AG08395 (cell line): ENCODE measurements at regions not wholly inside any gene's neighbourhood (a gene's known extent, or its start where the extent isn't known, plus 50 kb on each side); places are given as distances from the start of the nearest gene placed in this dataset.
A peak's percentile ranks its signal among the peaks of the same experiment; 100 is the strongest.
"Not testable (repeated sequence)": the region's sequence is repeated elsewhere in the genome, so short reads cannot be mapped to it uniquely, and the experiment has no call there.

ENCODE experiments used
- DNase-seq: peaks from one replicate; pipeline ENCODE4 v3.0.0; 2012; ENCODE audit warnings: mixed read lengths, low spot score

DNA sequence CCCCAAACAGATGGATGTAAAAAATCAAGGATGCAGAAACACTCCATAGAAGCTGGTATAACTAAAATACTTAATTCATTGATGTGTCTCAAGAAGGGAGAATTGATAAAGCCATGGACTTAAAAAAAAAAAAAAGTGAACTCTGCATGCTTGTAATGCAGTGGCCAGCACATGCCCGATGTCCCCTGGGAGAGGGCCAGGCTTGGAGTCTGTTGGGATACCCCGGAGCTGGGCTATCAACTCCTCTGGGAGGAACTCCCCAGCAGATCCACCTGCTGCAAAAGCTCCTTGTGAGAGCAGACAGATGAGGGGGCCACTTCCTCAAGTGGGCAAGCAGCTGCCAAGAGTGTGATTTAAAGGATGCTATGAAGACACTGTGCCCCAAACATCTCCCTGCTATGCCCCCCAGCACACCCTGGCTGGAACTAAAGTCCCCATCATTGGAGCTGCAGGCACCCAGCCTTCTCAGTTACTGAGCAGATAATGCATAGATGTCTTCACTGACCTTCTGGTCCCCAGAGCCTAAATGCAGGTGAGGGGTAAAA is 311.5 kb upstream of the ID2 start:
- DNase-seq, result no peak

DNA sequence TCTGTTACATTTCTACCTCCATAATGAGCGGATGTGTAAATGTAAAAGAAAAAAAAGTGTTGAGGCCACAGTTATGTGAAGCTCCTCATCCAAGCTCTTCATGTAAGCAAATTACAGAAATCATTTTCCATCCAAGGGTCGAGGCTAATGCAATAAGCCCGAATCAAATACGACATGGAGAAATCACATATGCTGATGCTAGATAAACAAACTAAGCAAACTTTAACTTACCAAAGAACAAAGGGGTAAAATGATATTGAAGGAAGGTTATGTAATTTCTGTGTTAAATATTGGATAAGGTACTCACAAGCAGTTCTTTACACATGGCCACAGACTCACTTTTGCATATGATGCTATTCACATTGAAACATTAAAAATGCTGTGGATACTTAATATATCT is 310.2 kb upstream of the ID2 start:
- DNase-seq, result no peak

DNA sequence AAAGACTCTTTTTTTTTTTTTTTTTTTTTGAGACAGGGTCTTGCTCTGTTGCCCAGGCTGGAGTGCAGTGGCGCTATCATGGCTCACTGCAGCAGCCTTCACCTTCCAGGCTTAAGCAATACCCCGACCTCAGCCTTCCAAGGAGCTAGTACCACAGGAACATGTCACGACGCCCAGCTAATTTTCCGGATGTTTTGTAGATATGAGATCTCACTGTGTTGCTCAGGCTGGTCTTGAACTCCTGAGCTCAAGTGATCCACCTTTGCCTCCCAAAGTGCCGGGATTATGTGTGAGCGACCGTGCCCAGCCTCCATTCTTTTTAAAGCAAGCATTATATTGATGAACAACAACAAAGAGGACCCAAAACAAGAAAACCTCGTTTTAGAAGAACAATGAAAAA is 307.1 kb upstream of the ID2 start:
- DNase-seq, result no peak

DNA sequence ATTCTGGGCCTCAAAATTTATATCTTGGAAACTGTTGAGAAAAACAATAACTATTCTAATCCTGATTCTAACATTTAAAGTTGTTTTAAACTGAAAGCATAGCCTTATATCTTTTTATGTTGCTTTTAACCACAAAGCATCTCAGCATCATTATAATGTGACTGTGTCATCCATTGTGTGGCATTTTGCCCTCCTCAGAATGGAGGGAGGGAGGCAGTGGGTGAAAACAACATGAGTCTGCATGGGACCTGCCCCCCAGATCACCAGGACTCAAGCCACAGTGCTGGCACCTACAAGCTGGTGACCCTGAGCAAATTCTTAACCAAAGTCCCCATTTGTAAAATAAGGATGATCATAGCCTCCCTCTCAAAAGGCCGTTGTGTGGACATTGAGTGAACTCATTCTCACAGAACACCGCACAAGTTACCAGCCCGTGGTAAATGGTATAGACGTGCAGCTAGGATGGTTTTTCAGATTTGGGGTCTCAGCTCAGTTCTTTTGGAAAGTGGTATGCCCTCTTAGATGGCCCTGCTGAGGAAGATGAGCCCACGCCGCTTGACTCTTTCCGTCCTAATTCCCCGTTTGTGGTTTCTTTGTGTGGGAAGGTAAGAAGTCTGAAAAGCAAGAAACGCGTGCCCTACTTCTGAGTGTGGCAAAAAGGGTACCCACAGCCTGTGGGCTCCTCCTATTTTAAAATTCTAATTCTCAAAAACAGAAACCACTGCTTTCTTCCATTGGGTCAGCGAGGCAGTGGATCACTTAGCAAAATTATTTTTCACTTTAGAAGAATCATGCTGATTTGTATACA is 305.0 kb upstream of the ID2 start:
- DNase-seq, result peak; percentile 36

DNA sequence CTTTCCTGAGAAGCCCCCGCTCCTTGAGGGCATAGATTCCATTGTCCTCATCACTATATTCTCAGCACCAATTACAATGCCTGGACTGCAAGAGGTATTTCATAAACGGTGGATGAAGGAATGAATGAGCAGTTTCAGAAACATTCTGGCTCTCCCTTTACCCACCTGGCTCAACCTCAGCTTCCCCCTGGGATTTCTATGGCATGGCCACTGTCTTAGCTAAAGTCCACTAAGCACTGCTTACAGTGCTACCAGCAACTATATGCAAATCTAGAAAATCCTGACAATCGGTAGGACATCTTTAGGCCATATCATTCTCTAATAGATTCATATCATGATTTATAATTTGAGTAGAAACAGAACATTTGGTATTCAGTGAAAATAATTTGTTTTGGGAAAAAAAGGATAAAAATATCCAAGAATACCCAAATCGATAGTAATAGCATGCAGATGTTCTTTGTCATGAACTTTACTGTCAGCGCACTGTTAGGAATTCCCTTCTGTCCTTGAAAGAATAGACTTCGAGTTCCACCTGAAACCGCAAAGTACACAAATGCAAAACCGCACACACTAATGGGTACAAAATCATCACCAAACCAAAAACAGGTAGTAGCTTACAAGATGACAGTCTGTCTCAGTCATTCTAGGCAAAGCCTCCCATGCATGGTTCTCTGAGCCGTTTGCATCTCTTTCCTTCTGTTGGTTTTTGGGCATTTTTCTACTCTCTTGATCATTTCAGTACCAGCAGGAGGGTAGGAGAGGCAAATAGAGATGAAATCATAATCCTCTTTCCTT is 303.6 kb upstream of the ID2 start:
- no peak for DNase-seq

DNA sequence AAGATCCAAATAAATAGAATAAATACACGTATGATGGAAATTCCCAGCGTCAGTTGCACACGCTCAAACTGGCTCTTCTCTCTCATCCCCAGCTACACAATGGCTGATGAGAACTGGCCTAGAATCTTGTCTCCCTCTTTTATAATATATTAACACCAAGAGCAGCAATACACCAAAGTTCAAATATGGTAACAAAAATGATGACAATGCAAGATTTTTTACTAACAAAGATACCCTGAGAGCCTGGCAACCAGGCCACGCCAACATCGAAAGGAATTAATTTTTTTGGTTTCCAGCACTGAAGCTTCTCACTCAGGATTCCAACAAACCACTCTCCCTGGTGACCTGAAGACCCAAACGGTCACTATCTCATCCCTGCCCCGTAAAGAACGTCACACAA is 302.7 kb upstream of the ID2 start:
- DNase-seq, result no peak

DNA sequence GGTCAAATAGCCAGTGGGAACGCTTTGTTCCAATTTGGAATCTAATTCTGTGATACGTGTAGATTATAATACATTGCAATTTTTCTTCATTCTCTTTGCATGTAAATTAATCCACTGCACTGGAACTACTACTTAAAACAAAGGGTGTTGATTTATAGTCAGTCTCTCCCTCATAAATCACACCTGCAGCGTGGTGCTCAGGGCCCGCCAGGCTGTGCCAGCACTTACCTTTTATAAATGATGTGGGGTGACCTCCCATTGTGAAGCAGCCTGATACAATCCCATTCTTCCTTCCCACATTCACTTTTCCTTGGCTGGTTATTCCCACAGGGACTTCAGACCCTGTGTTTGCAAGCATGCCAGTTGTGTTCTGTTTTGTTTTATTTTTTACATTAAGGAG is 302.3 kb upstream of the ID2 start:
- no peak for DNase-seq

DNA sequence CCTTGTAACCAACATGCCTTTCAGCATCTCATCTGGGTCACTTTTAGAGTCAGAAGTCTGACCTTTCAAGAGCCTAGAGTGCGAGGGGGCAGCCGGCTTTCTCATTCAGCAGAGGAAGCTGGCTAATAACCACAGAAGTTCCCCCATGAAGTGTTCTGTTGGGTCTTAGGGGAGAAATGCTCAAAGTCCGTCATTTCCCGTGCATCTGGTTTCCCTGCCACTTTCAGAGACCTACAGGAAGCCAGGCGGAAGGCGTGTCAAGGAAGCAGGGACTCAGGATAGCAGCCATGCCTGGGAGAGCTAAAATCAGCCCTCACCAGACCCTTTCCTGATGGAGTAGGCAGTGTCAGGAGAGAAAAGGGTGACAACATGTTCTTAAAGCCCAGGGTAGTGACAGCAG is 301.8 kb upstream of the ID2 start:
- DNase-seq, result no peak

DNA sequence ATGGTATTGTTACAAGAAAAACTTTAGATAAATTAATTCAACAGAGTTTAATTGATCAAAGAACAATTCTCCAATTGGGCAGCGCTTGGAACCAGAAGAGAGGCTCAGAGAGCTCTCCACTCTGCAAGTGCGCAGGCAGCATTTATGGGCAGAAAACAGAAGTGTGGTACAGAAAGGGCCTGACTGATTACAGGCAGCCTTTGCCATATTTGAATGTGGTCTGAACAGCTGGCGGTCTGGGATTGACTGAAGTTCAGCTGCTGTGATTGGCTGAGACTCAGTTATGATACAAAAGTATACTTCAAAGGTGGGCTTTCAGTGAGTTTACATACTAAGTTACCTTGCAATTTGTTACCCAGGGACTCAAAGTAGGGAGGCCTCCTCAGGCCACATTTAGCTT is 301.3 kb upstream of the ID2 start:
- no peak for DNase-seq

DNA sequence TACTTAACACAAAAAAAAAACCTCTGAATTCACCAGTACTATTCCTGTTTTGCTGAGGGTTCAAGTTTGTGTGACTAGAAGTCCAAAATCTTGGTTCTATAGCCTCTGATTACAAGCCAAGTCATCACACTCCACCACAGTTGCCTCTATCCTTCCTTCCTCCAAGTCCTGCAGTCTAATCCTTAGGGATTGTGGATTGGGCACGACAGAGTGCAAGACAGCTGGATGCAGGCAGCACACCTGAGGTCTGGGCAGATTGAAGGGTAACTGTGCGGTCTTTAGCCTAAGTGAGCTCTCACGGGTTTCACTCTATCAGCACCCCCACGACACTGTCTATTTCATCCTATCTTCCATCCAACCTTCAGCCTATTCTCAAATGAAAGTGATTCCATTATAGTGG is 299.4 kb upstream of the ID2 start:
- DNase-seq, result no peak

DNA sequence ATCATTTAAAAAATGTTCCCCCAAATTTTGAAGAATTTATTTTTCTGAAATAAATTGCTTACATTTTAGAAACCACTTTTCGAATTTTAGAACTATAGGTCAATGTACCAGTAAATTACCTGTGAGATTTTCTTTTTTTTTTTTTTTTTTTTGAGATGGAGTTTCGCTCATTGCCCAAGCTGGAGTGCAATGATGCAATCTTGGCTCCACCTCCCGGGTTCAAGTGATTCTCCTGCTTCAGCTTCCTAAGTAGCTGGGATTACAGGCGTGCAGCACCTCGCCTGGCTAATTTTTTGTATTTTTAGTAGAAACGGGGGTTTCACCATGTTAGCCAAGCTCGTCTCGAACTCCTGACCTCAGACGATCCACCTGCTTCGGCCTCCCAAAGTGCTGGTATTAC is 295.1 kb upstream of the ID2 start:
- DNase-seq, result not testable (repeated sequence)

DNA sequence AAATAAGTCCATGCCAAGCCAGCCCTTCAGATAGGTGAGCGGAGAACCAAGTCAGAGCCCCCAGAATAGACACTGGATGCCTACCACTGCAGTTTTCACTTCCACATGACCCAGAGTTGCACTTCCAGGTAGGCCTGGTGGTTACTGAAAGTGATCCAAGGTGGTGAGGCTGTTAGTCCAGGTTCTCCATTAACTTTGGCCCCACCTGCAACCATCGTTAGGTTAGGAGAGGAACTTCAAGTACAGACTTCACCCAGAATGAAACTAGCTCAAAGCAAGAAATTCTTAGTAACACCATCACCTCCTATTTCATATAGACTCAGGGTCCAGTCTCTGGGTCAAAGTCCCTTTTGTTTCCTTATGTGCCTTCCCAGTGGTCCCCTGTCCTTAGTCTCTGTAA is 293.1 kb upstream of the ID2 start:
- DNase-seq, result no peak

DNA sequence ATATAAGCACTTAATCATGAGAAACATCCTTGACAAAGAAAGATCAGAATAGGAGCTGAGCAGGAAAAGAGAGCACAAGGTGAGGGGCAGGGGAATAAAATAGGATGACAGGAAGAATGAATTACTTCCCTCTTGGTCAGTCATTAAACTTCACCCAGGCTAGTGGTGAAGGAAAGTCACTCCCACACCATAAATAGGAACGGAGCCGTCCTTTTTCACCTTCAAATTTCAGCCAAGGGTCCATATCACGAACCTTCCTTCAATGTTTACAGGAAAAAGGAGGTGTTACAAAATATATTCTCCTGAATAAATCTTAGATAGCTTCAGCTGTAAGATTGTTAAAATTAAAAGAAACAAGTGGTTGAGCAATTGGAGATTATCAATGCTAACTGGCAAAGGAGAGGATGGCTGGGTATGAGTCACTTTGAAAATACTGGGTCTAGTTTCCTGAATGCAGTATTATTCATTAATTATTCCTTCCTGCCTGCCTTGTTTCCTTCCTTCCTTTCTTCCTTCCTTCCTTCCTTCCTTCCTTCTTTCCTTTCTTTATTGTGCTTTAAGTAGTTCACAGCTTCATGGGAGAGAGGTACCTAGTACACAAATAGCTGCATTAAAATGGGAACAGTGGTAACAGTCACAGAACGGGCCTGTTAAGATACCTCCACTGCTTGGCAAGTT is 292.3 kb upstream of the ID2 start:
- peak; percentile 48 for DNase-seq

DNA sequence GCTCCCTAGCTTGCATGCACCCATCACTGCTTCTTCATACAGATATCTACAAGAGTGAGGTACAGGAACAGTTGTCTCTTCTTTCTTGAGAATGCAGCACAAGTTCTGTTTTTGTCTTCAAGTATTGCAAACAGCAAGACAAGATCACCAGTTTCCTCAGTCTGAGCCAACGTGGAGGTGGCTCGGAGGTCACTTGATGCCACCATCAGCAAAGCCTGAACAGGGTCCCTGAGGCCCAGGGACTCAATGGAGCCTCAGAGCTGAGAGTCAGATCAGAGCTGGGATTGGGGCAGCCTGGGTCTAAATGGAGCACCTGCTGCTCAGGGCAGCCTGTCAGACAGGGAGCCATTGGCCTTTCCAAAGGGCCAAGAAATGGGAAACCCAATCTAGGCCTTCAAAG is 290.7 kb upstream of the ID2 start:
- DNase-seq, result no peak

DNA sequence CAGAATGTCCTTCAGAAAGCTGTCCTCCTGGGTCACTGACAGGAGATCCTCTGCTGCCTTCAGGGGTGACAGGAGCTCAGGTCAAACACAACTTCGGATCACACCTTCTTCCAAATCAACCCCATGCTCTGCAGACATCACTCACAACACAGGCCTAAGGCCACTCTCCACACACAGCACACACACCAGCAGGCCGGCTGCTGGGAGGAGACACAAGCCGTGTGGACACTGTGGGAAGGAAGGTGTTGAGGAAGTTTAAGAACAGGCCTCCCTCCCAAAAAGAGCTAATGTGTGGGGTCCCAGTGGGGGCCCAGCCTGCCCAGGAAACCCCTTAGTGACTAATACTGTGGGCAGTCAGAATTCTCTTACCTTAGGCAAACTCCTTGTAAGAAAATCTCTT is 290.3 kb upstream of the ID2 start:
- DNase-seq, result no peak

DNA sequence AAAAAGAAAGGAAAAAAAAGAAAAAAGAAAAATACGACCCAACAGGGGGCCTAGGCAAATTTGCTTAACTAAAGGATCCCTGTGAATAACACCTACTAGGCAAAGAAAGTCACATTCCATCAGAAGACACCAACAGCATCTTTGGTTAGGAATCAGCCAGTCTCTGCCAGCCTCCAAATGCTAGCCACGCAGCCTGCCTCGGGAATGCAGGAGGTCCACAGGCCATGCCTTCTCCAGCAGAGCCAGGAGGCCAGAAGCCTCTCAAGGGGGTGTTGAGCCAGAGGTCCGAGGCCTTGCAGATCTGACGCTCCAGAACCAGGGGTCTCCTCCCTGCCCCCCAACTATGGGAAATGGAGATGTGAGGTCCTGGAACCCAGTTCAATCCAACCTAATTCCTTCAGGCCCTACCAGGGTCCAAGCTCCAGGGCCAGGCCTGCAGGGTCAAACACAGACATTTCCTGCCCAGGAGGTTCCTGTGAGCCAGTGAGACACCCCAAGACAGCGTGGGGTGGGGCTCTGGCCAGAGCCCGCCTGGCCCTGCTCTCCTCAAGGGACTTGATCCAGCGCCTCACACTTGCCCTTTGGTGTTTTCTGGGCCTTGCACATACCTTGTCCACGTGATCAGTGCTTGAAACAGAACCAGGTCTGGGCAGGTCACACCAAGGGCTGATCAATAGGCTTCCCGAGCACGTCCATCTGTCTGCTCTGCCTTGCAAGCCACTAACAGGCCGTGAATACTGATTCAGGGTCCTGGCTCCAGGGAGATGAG is 289.6 kb upstream of the ID2 start:
- no peak for DNase-seq

DNA sequence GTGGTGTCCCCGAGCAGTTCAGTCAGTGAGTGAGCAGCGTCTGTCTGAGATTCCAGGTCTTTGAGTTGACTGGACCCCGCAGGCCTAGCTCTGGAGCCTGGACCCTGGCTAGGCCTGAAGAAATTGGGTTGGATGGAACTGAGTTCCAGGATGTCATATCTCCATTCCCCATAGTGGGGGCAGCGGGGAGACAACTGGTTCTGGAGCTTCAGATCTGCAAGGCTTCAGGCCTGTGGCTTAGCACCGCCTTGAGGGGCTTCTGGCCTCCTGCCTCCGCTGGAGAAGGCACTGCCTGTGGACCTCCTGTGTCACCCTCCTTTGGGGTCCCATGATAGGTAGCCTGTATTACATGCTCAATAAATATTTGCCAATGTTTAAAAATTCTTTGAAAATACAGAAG is 288.4 kb upstream of the ID2 start:
- no peak for DNase-seq

DNA sequence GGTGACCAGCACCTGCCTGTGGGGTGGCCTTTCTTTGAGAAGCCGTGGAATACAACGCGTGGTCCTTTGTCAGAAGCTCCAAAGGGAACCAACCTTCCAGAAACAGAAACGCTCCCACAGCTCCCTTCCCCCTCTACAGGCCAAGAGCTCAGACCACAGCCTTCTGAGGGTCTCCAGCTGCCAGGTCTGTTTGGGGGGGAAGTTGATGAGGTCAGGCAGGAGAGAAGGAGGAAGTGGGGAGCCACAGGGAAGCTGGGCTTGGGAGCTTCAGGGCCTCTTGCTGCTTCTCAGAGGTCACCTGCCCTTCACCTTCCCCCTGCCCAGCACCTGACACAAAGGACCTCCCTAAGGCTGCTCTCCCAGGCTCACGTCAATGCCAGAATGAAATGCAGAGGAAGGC is 287.7 kb upstream of the ID2 start:
- no peak for DNase-seq

DNA sequence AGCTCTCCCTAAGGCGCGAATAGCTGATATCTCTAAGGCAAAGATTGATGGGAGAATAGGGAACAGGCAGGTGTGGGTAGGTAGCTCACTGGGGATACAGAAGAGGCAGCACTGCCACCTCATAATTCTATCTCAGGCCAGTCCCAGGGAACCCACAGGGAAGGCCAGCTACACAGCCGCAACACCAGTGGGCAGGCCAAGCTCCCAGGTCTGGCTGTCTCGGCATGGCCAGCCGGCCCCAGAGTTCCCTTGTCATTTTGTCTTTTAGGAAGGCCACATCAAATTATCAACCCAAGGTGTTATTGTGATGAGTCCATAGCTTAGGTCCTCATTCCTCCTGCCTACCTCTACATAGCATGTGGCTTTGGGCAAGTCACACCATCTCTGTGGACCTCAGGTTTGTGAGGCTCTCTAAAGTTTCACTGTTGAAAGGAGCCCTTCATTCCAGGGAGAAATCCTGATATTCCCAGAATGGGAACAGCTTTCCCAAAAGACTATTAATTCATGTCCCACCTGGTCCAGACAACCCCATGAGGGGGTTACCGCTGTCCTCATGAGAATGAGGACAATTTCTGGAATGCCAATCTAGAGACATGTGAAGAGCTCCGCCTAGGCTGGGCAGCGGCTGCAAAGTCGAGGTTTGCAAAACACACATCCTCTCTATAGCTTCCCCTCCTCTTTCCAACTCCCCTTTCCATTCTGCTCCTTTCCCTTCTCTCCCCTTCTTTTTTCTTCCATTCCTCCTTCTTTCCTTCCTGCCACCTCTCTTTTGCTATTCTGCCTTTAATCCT is 287.1 kb upstream of the ID2 start:
- DNase-seq, result no peak

DNA sequence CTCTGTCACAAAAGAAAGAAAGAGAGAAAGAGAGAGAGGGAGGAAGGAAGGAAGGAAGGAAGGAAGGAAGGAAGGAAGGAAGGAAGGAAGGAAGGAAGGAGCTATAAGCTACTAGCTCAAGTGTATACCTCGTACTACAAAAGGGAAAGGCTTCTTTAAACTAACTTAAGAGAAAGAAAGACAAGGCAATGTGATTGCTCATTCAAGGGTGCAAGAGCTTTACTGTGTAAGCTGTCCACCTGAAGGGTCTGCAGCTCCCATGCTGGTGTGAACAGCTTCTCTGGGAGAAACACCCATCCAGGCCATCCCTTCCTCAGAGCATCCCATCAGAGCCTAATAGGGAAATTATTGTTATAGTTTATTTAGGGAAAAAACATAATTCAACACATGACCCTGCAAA is 286.1 kb upstream of the ID2 start:
- DNase-seq, result no peak

DNA sequence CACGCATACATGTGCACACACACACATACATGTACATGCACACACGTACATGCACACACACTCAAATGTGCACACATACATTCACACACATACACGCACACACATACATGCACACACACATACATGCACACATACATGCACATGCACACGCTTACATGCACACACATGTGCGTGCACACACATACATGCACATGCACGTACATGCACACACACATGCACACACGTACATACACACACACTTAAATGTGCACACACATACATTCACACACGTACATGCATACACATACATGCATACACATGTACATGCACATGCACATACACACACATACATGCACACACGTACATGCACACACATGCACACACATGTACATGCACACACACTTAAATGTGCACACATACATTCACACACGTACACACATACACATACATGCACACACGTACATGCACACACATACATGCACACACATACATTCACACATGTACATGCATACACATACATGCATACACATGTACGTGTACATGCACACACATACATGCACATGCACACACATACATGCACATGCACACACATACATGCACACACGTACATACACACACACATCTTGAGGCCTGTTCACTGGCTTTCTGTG is 283.7 kb upstream of the ID2 start:
- no peak for DNase-seq
